GM12874 (cell line): ENCODE measurements at regions not wholly inside any gene's neighbourhood (a gene's known extent, or its start where the extent isn't known, plus 50 kb on each side); places are given as distances from the start of the nearest gene placed in this dataset.

ENCODE experiments used
- CTCF ChIP-seq: IDR thresholded peaks from 2 replicates; pipeline ENCODE4 v1.5.1; 2011; ENCODE audit warnings: low read depth, mild to moderate bottlenecking, control low read depth, low read length, moderate library complexity; ENCODE audit not compliant: insufficient read depth

- TF ChIP-seq CTCF: no peak
Measured at GRCh38 chr2:83323038-83323437, 1136.0 kb downstream of the SUCLG1 start.

- no peak for TF ChIP-seq CTCF
Measured at GRCh38 chr2:83320053-83320452, 1139.0 kb downstream of the SUCLG1 start.

DNA sequence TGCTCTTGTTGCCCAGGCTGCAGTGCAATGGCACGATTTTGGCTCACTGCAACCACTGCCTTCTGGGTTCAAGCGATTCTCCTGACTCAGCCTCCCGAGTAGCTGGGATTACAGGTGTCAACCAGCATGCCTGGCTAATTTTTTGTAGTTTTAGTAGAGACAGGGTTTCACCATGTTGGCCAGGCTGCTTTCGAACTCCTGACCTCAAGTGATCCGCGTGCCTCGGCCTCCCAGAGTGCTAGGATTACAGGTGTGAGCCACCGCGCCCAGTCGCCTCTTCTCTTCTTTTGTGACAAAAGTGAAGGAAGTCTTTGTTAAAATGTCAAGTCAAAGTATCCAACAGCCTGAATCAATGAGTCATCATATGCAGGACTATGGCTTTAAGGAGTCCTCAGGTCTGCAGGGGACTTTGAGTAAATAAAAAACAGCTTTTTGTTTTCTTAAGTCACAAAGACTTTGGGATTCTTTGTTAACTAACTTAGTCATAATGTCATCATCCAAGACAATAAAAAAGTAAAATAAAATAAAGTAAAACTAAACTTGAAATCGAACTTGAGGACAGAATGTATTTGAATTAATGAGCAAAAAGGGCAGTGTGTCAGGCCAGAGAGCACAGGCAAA lies 1153.2 kb downstream of the SUCLG1 start:
- TF ChIP-seq CTCF: no peak

- TF ChIP-seq CTCF: no peak
Measured at GRCh38 chr2:83291083-83291482, 1168.0 kb downstream of the SUCLG1 start.

- TF ChIP-seq CTCF: no peak
Measured at GRCh38 chr2:83282841-83283240, 1176.2 kb downstream of the SUCLG1 start.

DNA sequence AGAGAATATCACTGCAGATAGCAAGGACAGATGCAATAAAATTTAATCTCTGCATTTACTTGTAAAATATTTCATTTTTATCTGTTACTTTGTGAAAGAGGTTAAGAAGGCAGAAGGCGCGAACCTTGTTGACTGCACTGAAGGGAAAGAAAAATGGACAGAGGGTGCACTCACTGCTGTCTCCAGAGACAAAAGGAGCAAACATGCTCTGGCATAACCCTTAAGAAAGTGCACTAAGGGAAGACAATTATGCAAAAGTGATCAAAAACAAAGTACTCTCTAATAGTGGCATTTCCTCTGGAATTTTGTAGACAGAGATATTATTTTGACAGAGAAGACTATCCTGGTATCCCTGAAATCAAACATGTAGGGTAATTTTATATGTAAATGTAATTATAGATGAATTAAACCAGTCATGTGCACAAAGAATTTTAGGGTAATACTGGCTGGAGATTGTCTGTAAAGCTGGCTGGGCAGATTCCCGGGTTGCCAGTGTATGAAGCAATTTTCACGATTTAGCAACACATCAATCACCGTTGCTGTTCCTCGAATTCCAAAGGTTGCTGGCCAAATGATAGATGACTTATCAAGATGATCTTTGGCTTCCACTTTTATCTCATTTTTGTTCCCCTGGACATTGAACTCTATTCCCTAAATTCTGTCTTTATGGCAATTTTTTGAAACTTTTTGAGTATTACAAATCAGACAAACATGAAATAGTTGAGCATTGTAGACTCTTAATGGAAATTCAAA lies 1176.9 kb downstream of the SUCLG1 start:
- no peak for TF ChIP-seq CTCF

GRCh38 chr2:83280391-83280790 lies 1178.7 kb downstream of the SUCLG1 start:
- TF ChIP-seq CTCF: no peak
